Tibial nerve (tissue), 4 donors: ENCODE measurements at regions not wholly inside any gene's neighbourhood (a gene's known extent, or its start where the extent isn't known, plus 50 kb on each side); places are given as distances from the start of the nearest gene placed in this dataset.

Experiments
- CTCF ChIP-seq, 5 experiments: fragments of 200-600 bp in 3 of 5; fragments of 450-650 bp in 2 of 5; sonication (generic) in 3 of 5; IDR thresholded peaks; one replicate each; pipeline ENCODE4 v1.5.1; 2016 to 2019; ENCODE audit warnings: antibody characterized with exemption in 5 of 5, mild to moderate bottlenecking in 3 of 5, moderate library complexity in 2 of 5
- EP300 ChIP-seq, 2 donors: sonication (generic); formaldehyde crosslinking; IDR thresholded peaks; one replicate each; pipeline ENCODE4 v1.6.1; 2017; ENCODE audit warnings: antibody characterized with exemption in 2 of 2, mild to moderate bottlenecking in 1 of 2

DNA sequence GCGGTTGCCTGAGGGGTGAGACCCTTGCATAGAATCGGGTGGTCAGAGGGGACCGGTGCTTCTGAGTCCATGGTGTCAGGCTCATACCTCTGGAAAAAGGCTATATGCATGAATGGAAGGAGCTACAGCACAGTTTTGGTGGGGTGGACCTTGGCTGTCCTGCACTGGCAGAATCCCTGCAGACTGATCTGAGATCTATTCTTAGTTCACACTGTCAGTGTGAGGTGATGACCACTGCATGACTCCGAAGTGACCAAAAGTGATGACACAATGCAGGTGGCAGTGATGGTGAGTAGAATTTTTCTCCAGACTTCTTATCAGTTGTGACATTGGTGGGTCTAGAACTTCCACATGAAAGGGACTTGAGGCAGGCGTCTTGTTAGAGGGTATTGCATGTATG is 105.2 kb upstream of the SLC28A3 start:
- TF ChIP-seq CTCF (IDR thresholded peaks at IDR 0.05), result no peak
- no peak for TF ChIP-seq EP300 (IDR thresholded peaks at IDR 0.05)
